AG09319 (cell line): ENCODE measurements at regions not wholly inside any gene's neighbourhood (a gene's known extent, or its start where the extent isn't known, plus 50 kb on each side); places are given as distances from the start of the nearest gene placed in this dataset.

ENCODE experiments used
- DNase-seq: peaks from one replicate; pipeline ENCODE4 v3.0.0-alpha.2; 2010; ENCODE audit warnings: low read depth; ENCODE audit errors: extremely low read depth
- TF ChIP-seq, protein P1 (sequence below): IDR thresholded peaks from 2 replicates; pipeline ENCODE4 v1.5.1; 2011; ENCODE audit warnings: low read depth, mild to moderate bottlenecking, inconsistent platforms, low read length, moderate library complexity

DNA sequence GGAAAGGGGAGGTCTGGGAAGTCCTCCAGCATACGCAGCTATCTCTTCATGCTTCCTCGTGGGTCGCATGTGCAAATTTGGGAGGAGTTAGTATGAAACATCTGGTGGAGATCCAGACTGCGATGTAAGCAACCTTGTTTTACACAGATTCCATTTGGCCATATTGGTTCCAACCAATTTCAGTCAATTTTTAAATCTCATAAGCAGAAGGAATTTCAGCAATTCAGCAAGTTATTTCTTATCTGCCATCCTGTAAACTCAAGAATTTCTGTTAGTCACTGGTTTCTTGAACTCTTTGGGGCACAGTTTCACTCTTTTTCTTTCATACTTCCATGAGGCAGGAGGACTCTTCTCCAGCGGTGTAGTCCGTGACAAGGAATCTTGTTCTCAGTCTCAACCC is 130.4 kb upstream of the CLINT1 start:
- TF ChIP-seq, protein P1, sequence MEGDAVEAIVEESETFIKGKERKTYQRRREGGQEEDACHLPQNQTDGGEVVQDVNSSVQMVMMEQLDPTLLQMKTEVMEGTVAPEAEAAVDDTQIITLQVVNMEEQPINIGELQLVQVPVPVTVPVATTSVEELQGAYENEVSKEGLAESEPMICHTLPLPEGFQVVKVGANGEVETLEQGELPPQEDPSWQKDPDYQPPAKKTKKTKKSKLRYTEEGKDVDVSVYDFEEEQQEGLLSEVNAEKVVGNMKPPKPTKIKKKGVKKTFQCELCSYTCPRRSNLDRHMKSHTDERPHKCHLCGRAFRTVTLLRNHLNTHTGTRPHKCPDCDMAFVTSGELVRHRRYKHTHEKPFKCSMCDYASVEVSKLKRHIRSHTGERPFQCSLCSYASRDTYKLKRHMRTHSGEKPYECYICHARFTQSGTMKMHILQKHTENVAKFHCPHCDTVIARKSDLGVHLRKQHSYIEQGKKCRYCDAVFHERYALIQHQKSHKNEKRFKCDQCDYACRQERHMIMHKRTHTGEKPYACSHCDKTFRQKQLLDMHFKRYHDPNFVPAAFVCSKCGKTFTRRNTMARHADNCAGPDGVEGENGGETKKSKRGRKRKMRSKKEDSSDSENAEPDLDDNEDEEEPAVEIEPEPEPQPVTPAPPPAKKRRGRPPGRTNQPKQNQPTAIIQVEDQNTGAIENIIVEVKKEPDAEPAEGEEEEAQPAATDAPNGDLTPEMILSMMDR: no peak
- no peak for DNase-seq

DNA sequence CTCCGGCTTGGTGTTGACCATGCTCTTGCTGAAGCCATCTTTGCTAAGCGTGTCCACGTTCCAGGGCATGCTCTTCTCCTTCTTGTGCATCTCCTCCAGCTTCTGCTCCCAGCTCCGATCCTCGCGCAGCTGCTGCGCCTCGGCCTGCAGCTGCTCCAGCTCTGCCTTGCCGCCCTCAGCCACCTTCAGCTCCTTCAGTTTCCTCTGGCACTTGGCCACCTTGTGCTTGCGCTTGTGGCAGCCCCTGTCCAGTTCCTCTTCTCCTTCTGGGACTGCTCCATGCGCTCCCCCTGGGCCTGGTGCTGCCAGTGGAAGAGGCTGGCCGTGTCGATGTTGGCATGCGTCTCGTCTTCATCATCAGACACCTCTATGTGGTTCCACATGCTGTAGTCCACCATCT is 128.3 kb upstream of the CLINT1 start:
- DNase-seq: no peak
- TF ChIP-seq, protein P1: no peak

DNA sequence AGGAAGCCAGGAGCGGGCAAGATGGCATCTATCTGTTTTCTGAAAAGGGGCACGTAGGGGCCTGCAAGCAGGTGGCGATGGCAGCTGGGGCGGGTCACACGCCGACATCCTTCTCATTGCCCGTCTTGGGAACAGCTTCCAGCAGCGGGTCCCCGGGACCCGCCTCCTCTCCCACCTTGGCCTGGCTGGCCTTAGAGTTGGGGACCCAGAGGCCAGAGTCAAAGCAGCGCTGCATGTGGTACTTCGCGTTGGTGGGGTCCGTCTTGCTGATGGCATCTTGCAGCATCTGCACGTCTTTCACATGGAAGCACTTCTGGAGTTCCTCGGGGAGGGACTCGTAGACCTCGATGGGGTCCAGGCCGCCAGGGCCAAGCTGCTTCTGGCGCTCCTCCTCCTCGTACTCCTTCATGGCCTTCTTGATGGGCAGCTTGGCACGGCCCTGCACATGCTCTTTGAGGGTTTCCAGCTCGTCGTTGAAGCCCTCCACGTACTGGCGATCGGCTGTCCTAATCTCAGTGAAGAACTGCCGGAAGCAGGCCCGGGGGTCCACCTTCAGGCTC is 127.6 kb upstream of the CLINT1 start:
- no peak for DNase-seq
- TF ChIP-seq, protein P1: no peak

DNA sequence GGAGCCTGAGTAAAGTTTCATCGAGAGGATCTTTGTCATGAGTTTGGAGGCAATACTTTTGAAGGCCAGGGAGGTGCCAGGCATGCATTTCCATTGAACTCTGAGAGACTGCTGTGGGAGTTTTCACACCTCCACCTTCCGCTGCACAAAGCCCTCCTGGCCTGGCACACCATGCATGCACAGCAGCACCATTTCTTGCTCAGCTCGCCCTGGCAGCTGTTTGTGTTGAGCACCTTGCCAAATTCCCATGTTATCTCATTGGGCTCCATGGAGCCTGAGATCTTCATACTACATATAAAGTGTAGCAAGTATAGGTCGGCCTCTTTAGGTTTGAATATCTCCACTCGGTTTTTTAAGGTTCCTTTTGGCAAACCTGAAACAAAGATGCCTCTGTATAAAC is 125.7 kb upstream of the CLINT1 start:
- TF ChIP-seq, protein P1: no peak
- DNase-seq: no peak

DNA sequence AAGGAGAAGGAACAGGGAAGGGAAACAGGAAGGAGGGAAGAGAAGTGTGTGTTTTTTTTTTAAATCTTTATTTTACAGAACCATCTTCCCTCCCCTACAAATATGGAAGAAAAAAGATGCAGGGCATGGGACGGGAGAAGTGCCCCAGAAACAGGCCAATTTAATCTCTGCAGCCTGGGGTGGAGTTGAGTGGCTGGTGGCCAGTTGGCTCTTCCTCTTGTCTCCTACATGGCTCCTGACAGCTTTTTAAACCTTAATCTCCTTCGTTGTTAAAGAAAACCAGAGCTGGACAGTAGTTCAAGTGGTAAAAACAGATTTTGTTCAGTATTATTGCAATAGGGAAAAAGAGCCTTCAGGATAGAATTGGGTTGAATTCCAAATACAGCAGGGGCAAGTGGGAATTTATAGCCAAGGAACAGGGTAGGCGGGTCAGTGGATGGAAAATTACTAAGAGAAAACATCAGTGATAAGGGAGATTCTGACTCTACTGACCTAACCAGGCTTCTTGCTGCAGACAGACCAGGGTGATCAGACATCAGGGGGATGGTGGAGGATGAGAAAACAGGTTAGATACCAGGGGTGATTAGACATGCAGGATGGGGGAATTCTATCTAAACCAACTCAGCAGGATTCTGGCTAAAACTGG is 125.1 kb upstream of the CLINT1 start:
- no peak for DNase-seq
- TF ChIP-seq, protein P1: no peak

DNA sequence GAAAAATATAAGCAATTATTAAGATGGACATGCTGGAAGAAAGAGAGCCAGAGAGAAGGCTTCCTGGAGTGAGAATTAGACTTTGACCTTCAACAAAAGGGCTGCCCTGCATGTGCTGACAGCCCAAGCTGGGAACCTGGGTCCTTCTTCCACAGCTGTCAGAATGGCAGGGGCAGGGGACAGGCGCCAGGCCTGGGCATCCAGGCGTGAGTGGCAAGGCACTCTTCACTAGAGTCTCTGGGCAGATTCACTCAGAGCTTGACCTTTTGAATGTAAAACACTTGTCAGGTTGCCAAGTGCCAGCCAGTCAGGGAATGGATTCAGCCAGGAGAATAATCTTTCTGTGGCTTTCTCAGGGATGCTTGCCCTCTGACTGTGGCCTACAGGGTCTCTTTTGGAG is 119.1 kb upstream of the CLINT1 start:
- no peak for DNase-seq
- TF ChIP-seq, protein P1: no peak

DNA sequence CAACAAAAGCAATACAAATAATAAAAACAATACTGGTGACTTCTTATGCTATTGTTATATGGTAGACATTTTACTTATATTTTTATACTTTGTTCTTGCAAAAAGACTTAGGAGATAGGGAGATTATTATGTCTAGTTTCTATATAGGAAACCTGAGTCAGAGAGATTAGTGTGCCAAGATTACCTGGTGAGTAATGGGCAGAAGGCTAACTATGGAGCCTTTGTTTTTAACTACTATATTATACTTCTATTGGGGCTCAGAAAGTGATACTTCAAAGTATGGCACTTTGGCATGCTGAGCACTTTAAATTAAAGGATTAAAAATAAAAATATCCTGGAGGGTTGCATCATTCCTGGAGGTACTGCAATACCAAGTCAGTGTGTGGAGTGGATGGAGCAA is 117.5 kb upstream of the CLINT1 start:
- DNase-seq: no peak
- TF ChIP-seq, protein P1: no peak
